HCT116 (cell line): ENCODE measurements at regions not wholly inside any gene's neighbourhood (a gene's known extent, or its start where the extent isn't known, plus 50 kb on each side); places are given as distances from the start of the nearest gene placed in this dataset.

Experiments
- ATAC-seq: fragments of 200-7000 bp; cut with Tn5 transposase; 2 replicates; pipeline ENCODE4 v1.9.1; 2020; ENCODE audit warnings: mild to moderate bottlenecking, moderate library complexity
- BruUV-seq: library from RNA; stranded (reverse); fragments of 400-500 nt; replicated peaks from 2 replicates; lab custom pipeline; 2021; lab: Mats Ljungman, UMichigan
- CTCF ChIA-PET: fragments of 300-600 bp; sonication (Branson Sonifier 250); formaldehyde crosslinking; loops from one replicate; lab custom pipeline; 2021; ENCODE audit warnings: antibody characterized with exemption; lab: Charles Lee
- POLR2A ChIA-PET: fragments of 300-600, 350-600 bp; sonication (Branson Sonifier 250); formaldehyde crosslinking; loops from one replicate; lab custom pipeline; 2021; ENCODE audit warnings: antibody characterized with exemption; lab: Charles Lee
- RAD21 ChIA-PET, 2 experiments: fragments of 300-600 bp; sonication (Branson Sonifier 250); formaldehyde crosslinking; loops; one replicate each; lab custom pipeline; 2023; ENCODE audit warnings: low total read pairs in 2 of 2; ENCODE audit not compliant: uncharacterized antibody in 2 of 2, unreplicated experiment in 2 of 2, low non-redundant PET in 1 of 2; lab: Charles Lee
- DNase-seq: peaks from one replicate; pipeline ENCODE4 v3.0.0-alpha.2; 2010; ENCODE audit warnings: low read depth, low spot score
- H2AFZ ChIP-seq: fragments of 200-600 bp; shearing (Covaris generic), sonication (generic); 2 replicates; pipeline ENCODE4 v1.6.1; 2017; ENCODE audit warnings: low read depth, mixed run types, mixed read lengths, antibody characterized with exemption, low read length; ENCODE audit not compliant: poor library complexity, severe bottlenecking
- H3K27ac ChIP-seq: 2 replicates; pipeline ENCODE4 v1.5.1; 2012; ENCODE audit warnings: low read depth, low read length
- H3K27me3 ChIP-seq: fragments of 200-600 bp; sonication (generic); 2 replicates; pipeline ENCODE4 v1.6.1; 2016; ENCODE audit warnings: mixed run types, low read length, mixed read lengths; ENCODE audit not compliant: insufficient read depth
- H3K36me3 ChIP-seq, 2 experiments: fragments of 200-500 bp in 1 of 2; fragments of 200-600 bp in 1 of 2; sonication (Bioruptor generic) in 1 of 2; sonication (generic) in 1 of 2; 2 replicates each; pipeline versions ENCODE4 v1.5.1 to v1.6.1; 2014 to 2016; ENCODE audit warnings: low read length in 2 of 2, inconsistent platforms in 1 of 2, mixed read lengths in 1 of 2, mixed run types in 1 of 2; ENCODE audit not compliant: insufficient read depth in 2 of 2, control insufficient read depth in 1 of 2
- H3K4me1 ChIP-seq, 2 experiments: fragments of 200-600 bp in 1 of 2; sonication (generic) in 1 of 2; 2 replicates each; pipeline versions ENCODE4 v1.5.1 to v1.6.1; 2012 to 2017; ENCODE audit warnings: low read length in 2 of 2, inconsistent platforms in 1 of 2, mild to moderate bottlenecking in 1 of 2, mixed read lengths in 1 of 2, mixed run types in 1 of 2, moderate library complexity in 1 of 2; ENCODE audit not compliant: insufficient read depth in 2 of 2, control insufficient read depth in 1 of 2
- H3K4me2 ChIP-seq: fragments of 200-600 bp; sonication (generic); 2 replicates; pipeline ENCODE4 v1.6.1; 2017; ENCODE audit warnings: mixed run types, low read length, mixed read lengths
- H3K4me3 ChIP-seq, 2 experiments: fragments of 200-600 bp in 1 of 2; sonication (generic) in 1 of 2; replicated peaks in 1 of 2; 2 replicates each; pipeline ENCODE4 v1.5.1; 2011 to 2016; ENCODE audit warnings: low read length in 2 of 2, control low read depth in 1 of 2, low read depth in 1 of 2, mild to moderate bottlenecking in 1 of 2, mixed read lengths in 1 of 2, mixed run types in 1 of 2
- H3K79me2 ChIP-seq: fragments of 200-600 bp; sonication (generic); 2 replicates; pipeline ENCODE4 v1.6.1; 2017; ENCODE audit warnings: mild to moderate bottlenecking, mixed run types, low read length, moderate library complexity, mixed read lengths; ENCODE audit not compliant: insufficient read depth
- H3K9ac ChIP-seq: fragments of 200-600 bp; sonication (generic); 2 replicates; pipeline ENCODE4 v1.6.1; 2016; ENCODE audit warnings: low read length, mixed read lengths
- H3K9me2 ChIP-seq: fragments of 200-600 bp; sonication (generic), shearing (Covaris generic); 2 replicates; pipeline ENCODE4 v1.6.1; 2017; ENCODE audit warnings: mixed run types, mild to moderate bottlenecking, moderate library complexity; ENCODE audit not compliant: insufficient read depth
- H3K9me3 ChIP-seq, 2 experiments: fragments of 200-500 bp in 1 of 2; fragments of 200-600 bp in 1 of 2; sonication (Bioruptor generic) in 1 of 2; sonication (generic) in 1 of 2; 2 replicates each; pipeline ENCODE4 v1.6.1; 2014 to 2017; ENCODE audit warnings: low read length in 2 of 2, mixed read lengths in 2 of 2, inconsistent platforms in 1 of 2, low read depth in 1 of 2, mild to moderate bottlenecking in 1 of 2, mixed run types in 1 of 2, moderate library complexity in 1 of 2; ENCODE audit not compliant: control insufficient read depth in 1 of 2, insufficient read depth in 1 of 2
- H4K20me1 ChIP-seq: fragments of 200-600 bp; sonication (generic), shearing (Covaris generic); 2 replicates; pipeline ENCODE4 v1.6.1; 2017; ENCODE audit warnings: mixed run types, mild to moderate bottlenecking, moderate library complexity; ENCODE audit not compliant: insufficient read depth
- ATF3 ChIP-seq: IDR thresholded peaks from 2 replicates; pipeline ENCODE4 v1.6.1; 2012
- CEBPB ChIP-seq: IDR thresholded peaks from 2 replicates; pipeline ENCODE4 v1.6.1; 2012; ENCODE audit warnings: low read depth
- EGR1 ChIP-seq: IDR thresholded peaks from 2 replicates; pipeline ENCODE4 v1.6.1; 2012; ENCODE audit warnings: low read depth
- ELF1 ChIP-seq: IDR thresholded peaks from 2 replicates; pipeline ENCODE4 v1.6.1; 2012; ENCODE audit warnings: low read depth, borderline replicate concordance
- EZH2 ChIP-seq: fragments of 200-600 bp; sonication (generic); IDR thresholded peaks from 2 replicates; pipeline ENCODE4 v1.6.1; 2017; ENCODE audit warnings: antibody characterized with exemption, mixed run types
- FOSL1 ChIP-seq: IDR thresholded peaks from 2 replicates; pipeline ENCODE4 v1.6.1; 2012; ENCODE audit warnings: low read depth
- JUND ChIP-seq: IDR thresholded peaks from 2 replicates; pipeline ENCODE4 v1.6.1; 2012
- POLR2A ChIP-seq: IDR thresholded peaks from 2 replicates; pipeline ENCODE4 v1.7.0; 2011; ENCODE audit warnings: borderline replicate concordance; ENCODE audit not compliant: insufficient read depth, insufficient read length; ENCODE audit errors: extremely low read depth
- POLR2AphosphoS5 ChIP-seq: IDR thresholded peaks from 2 replicates; pipeline ENCODE4 v1.6.1; 2011; ENCODE audit warnings: mild to moderate bottlenecking, low read depth, low read length, moderate library complexity
- RAD21 ChIP-seq: IDR thresholded peaks from 2 replicates; pipeline ENCODE4 v1.6.1; 2012; ENCODE audit warnings: low read depth, mild to moderate bottlenecking
- SIN3A ChIP-seq: IDR thresholded peaks from 2 replicates; pipeline ENCODE4 v1.6.1; 2012; ENCODE audit warnings: low read depth
- SP1 ChIP-seq: IDR thresholded peaks from 2 replicates; pipeline ENCODE4 v1.6.1; 2012; ENCODE audit warnings: low read depth
- TCF7L2 ChIP-seq: IDR thresholded peaks from 2 replicates; pipeline ENCODE4 v1.7.0; 2011; ENCODE audit warnings: borderline replicate concordance, inconsistent platforms; ENCODE audit not compliant: insufficient read depth, insufficient read length; ENCODE audit errors: extremely low read depth
- YY1 ChIP-seq: IDR thresholded peaks from 2 replicates; pipeline ENCODE4 v1.6.1; 2011; ENCODE audit warnings: low read length, low read depth, moderate library complexity, mild to moderate bottlenecking; ENCODE audit not compliant: insufficient replicate concordance; ENCODE audit errors: extremely low read depth
- ZFX ChIP-seq: fragments of 450-650 bp; IDR thresholded peaks from 2 replicates; pipeline ENCODE4 v1.6.1; 2017
- ZNF274 ChIP-seq: fragments of 200-500 bp; sonication (Bioruptor generic); IDR thresholded peaks from 2 replicates; pipeline ENCODE4 v1.6.1; 2014; ENCODE audit warnings: mild to moderate bottlenecking, low read depth, low read length, inconsistent platforms
- intact Hi-C: fragments of 100-400 bp; cut with micrococcal nuclease; formaldehyde crosslinking; loops from 2 replicates; pipeline ENCODE4 v1.10.0; 2022
- TF ChIP-seq, protein P1 (sequence below): IDR thresholded peaks from 2 replicates; pipeline ENCODE4 v1.6.1; 2011; ENCODE audit warnings: mild to moderate bottlenecking, low read length, moderate library complexity; ENCODE audit not compliant: insufficient replicate concordance; ENCODE audit errors: extremely low read depth
- TF ChIP-seq, protein P2 (sequence below): IDR thresholded peaks from 2 replicates; pipeline ENCODE4 v1.6.1; 2012; ENCODE audit warnings: low read depth
- TF ChIP-seq, protein P3 (sequence below): IDR thresholded peaks from 2 replicates; pipeline ENCODE4 v1.6.1; 2012
- TF ChIP-seq, protein P4 (sequence below), 3 experiments: fragments of 200-600 bp in 1 of 3; sonication (generic) in 1 of 3; IDR thresholded peaks in 2 of 3; conservative IDR thresholded peaks in 1 of 3; 2 replicates each; pipeline ENCODE4 v1.5.1; 2012 to 2017; ENCODE audit warnings: low read depth in 2 of 3, low read length in 2 of 3, antibody characterized with exemption in 1 of 3, borderline replicate concordance in 1 of 3, control low read depth in 1 of 3, mild to moderate bottlenecking in 1 of 3, mixed read lengths in 1 of 3, mixed run types in 1 of 3, moderate library complexity in 1 of 3; ENCODE audit not compliant: insufficient read depth in 1 of 3

GRCh38 chr10:1802413-1802812, 65.1 kb upstream of the ADARB2 start:
- no peaks in the 10 kb centered on the region for H3K9me2 ChIP-seq

More at GRCh38 chr10:1802413-1802812, 65.1 kb upstream of the ADARB2 start:
- H3K27me3 ChIP-seq: no peaks in the 10 kb centered on the region
- ATAC-seq (no peak), DNase-seq (no peak)
- H3K4me3 ChIP-seq: no peak overlapping the region
- H2AFZ ChIP-seq: no peak overlapping the region
- no peaks in the 10 kb centered on the region for H3K36me3 ChIP-seq
- no peaks in the 10 kb centered on the region for H4K20me1 ChIP-seq
- H3K9me3 ChIP-seq: peaks cover 7 to 10% of the 10 kb centered on the region in 2 experiments; a peak in 3 of 4 replicates
- intact Hi-C loops: no loop called here
- RAD21 ChIA-PET: no interaction called here
- H3K9ac ChIP-seq: no peak overlapping the region
- no peak for TF ChIP-seq ATF3
- no peak for TF ChIP-seq YY1
- TF ChIP-seq RAD21: no peak
- no peak for TF ChIP-seq ELF1
- no peak for TF ChIP-seq SP1
- TF ChIP-seq EZH2: no peak
- TF ChIP-seq POLR2AphosphoS5: no peak
- TF ChIP-seq SIN3A: no peak
- TF ChIP-seq EGR1: no peak
- TF ChIP-seq, protein P1, sequence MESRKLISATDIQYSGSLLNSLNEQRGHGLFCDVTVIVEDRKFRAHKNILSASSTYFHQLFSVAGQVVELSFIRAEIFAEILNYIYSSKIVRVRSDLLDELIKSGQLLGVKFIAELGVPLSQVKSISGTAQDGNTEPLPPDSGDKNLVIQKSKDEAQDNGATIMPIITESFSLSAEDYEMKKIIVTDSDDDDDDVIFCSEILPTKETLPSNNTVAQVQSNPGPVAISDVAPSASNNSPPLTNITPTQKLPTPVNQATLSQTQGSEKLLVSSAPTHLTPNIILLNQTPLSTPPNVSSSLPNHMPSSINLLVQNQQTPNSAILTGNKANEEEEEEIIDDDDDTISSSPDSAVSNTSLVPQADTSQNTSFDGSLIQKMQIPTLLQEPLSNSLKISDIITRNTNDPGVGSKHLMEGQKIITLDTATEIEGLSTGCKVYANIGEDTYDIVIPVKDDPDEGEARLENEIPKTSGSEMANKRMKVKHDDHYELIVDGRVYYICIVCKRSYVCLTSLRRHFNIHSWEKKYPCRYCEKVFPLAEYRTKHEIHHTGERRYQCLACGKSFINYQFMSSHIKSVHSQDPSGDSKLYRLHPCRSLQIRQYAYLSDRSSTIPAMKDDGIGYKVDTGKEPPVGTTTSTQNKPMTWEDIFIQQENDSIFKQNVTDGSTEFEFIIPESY: no peak
- no peak for TF ChIP-seq ZNF274
- no peak for TF ChIP-seq ZFX
- TF ChIP-seq FOSL1: no peak
- TF ChIP-seq CEBPB: no peak
- TF ChIP-seq POLR2A: no peak
- TF ChIP-seq JUND: no peak
- TF ChIP-seq, protein P2, sequence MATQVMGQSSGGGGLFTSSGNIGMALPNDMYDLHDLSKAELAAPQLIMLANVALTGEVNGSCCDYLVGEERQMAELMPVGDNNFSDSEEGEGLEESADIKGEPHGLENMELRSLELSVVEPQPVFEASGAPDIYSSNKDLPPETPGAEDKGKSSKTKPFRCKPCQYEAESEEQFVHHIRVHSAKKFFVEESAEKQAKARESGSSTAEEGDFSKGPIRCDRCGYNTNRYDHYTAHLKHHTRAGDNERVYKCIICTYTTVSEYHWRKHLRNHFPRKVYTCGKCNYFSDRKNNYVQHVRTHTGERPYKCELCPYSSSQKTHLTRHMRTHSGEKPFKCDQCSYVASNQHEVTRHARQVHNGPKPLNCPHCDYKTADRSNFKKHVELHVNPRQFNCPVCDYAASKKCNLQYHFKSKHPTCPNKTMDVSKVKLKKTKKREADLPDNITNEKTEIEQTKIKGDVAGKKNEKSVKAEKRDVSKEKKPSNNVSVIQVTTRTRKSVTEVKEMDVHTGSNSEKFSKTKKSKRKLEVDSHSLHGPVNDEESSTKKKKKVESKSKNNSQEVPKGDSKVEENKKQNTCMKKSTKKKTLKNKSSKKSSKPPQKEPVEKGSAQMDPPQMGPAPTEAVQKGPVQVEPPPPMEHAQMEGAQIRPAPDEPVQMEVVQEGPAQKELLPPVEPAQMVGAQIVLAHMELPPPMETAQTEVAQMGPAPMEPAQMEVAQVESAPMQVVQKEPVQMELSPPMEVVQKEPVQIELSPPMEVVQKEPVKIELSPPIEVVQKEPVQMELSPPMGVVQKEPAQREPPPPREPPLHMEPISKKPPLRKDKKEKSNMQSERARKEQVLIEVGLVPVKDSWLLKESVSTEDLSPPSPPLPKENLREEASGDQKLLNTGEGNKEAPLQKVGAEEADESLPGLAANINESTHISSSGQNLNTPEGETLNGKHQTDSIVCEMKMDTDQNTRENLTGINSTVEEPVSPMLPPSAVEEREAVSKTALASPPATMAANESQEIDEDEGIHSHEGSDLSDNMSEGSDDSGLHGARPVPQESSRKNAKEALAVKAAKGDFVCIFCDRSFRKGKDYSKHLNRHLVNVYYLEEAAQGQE: no peak
- TF ChIP-seq, protein P3, sequence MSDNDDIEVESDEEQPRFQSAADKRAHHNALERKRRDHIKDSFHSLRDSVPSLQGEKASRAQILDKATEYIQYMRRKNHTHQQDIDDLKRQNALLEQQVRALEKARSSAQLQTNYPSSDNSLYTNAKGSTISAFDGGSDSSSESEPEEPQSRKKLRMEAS: no peak
- TF ChIP-seq TCF7L2: no peak
- TF ChIP-seq, protein P4, sequence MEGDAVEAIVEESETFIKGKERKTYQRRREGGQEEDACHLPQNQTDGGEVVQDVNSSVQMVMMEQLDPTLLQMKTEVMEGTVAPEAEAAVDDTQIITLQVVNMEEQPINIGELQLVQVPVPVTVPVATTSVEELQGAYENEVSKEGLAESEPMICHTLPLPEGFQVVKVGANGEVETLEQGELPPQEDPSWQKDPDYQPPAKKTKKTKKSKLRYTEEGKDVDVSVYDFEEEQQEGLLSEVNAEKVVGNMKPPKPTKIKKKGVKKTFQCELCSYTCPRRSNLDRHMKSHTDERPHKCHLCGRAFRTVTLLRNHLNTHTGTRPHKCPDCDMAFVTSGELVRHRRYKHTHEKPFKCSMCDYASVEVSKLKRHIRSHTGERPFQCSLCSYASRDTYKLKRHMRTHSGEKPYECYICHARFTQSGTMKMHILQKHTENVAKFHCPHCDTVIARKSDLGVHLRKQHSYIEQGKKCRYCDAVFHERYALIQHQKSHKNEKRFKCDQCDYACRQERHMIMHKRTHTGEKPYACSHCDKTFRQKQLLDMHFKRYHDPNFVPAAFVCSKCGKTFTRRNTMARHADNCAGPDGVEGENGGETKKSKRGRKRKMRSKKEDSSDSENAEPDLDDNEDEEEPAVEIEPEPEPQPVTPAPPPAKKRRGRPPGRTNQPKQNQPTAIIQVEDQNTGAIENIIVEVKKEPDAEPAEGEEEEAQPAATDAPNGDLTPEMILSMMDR (IDR thresholded peaks at IDR 0.05 in 2 of 3, conservative IDR thresholded peaks at IDR 0.05 in 1 of 3; ENCODE audit: borderline replicate concordance in 1 of 3, insufficient read depth in 1 of 3, low read depth in 2 of 3, low read length in 2 of 3): no peak
- H3K27ac ChIP-seq: no peak overlapping the region
- POLR2A ChIA-PET: no interaction called here
- no peaks in the 10 kb centered on the region for H3K4me1 ChIP-seq
- no peaks in the 10 kb centered on the region for H3K79me2 ChIP-seq
- CTCF ChIA-PET: no interaction called here
- H3K4me2 ChIP-seq: no peak overlapping the region
- no TSS peak for BruUV-seq
